Glutamatergic neuron (in vitro differentiated cells): ENCODE measurements at regions not wholly inside any gene's neighbourhood (a gene's known extent, or its start where the extent isn't known, plus 50 kb on each side); places are given as distances from the start of the nearest gene placed in this dataset.

Experiments used
- DNase-seq: peaks from one replicate; pipeline ENCODE4 v3.0.0; 2022
- H3K27ac Mint-ChIP-seq: one replicate; pipeline ENCODE4 v1.8.0; 2020; ENCODE audit warnings: mild to moderate bottlenecking, mixed read lengths, inconsistent platforms; ENCODE audit not compliant: unreplicated experiment
- H3K27me3 Mint-ChIP-seq: one replicate; pipeline ENCODE4 v1.8.0; 2020; ENCODE audit warnings: mild to moderate bottlenecking, moderate library complexity, mixed read lengths, inconsistent platforms; ENCODE audit not compliant: unreplicated experiment
- H3K36me3 Mint-ChIP-seq: one replicate; pipeline ENCODE4 v1.8.0; 2020; ENCODE audit warnings: mild to moderate bottlenecking, mixed read lengths, inconsistent platforms; ENCODE audit not compliant: unreplicated experiment
- H3K4me1 Mint-ChIP-seq: one replicate; pipeline ENCODE4 v1.8.0; 2020; ENCODE audit warnings: mild to moderate bottlenecking, low read depth, mixed read lengths, inconsistent platforms; ENCODE audit not compliant: unreplicated experiment
- H3K4me3 Mint-ChIP-seq: one replicate; pipeline ENCODE4 v1.8.0; 2020; ENCODE audit warnings: mild to moderate bottlenecking, mixed read lengths, inconsistent platforms; ENCODE audit not compliant: unreplicated experiment
- H3K9me3 Mint-ChIP-seq: one replicate; pipeline ENCODE4 v1.8.0; 2020; ENCODE audit warnings: mild to moderate bottlenecking, moderate library complexity, mixed read lengths, inconsistent platforms; ENCODE audit not compliant: unreplicated experiment
- CTCF ChIP-seq: fragments of 200-600 bp; sonication (generic); IDR thresholded peaks from one replicate; pipeline ENCODE4 v1.5.0; 2021; ENCODE audit not compliant: partially characterized antibody, unreplicated experiment

- no peak overlapping the region for H3K27ac Mint-ChIP-seq
- no peak for DNase-seq
- no peaks in the 10 kb centered on the region for H3K9me3 Mint-ChIP-seq
- H3K27me3 Mint-ChIP-seq = no peaks in the 10 kb centered on the region
- H3K36me3 Mint-ChIP-seq = no peaks in the 10 kb centered on the region
- no peak for TF ChIP-seq CTCF
- H3K4me1 Mint-ChIP-seq = no peaks in the 10 kb centered on the region
- H3K4me3 Mint-ChIP-seq = no peak overlapping the region
These were observed 182.8 kb downstream of the NUAK1 start for GRCh38 chr12:105955976-105956375.

GRCh38 chr12:105956662-105957457 lies 181.9 kb downstream of the NUAK1 start:
- no peak for TF ChIP-seq CTCF

GRCh38 chr12:105960319-105961083 lies 178.3 kb downstream of the NUAK1 start:
- Mint-ChIP-seq H3K27ac (no peak overlapping the region), H3K4me1 (no peaks in the 10 kb centered on the region), H3K27me3 (no peaks in the 10 kb centered on the region), H3K9me3 (no peaks in the 10 kb centered on the region), H3K36me3 (peaks cover 3% of the 10 kb centered on the region), H3K4me3 (no peak overlapping the region)
- TF ChIP-seq CTCF = no peak
- no peak for DNase-seq

More at GRCh38 chr12:105956662-105957457, 181.9 kb downstream of the NUAK1 start:
- Mint-ChIP-seq H3K27me3 (no peaks in the 10 kb centered on the region), H3K9me3 (no peaks in the 10 kb centered on the region), H3K4me1 (no peaks in the 10 kb centered on the region), H3K4me3 (no peak overlapping the region), H3K36me3 (no peaks in the 10 kb centered on the region), H3K27ac (no peak overlapping the region)
- no peak for DNase-seq

GRCh38 chr12:105961821-105962671 lies 176.7 kb downstream of the NUAK1 start:
- Mint-ChIP-seq H3K27ac (no peak overlapping the region), H3K27me3 (no peaks in the 10 kb centered on the region), H3K4me3 (no peak overlapping the region), H3K9me3 (no peaks in the 10 kb centered on the region), H3K4me1 (no peaks in the 10 kb centered on the region), H3K36me3 (peaks cover 3% of the 10 kb centered on the region)
- no peak for TF ChIP-seq CTCF
- DNase-seq = no peak
